ENCODE measurements at regions not wholly inside any gene's neighbourhood (a gene's known extent, or its start where the extent isn't known, plus 50 kb on each side); places are given as distances from the start of the nearest gene placed in this dataset.

- no peak for DNase-seq
These were observed 419.1 kb downstream of the NR2F1-AS1 start for GRCh38 chr5:93161661-93162654.

- no peak for DNase-seq
These were observed 422.2 kb downstream of the NR2F1-AS1 start for GRCh38 chr5:93158841-93159240.

GRCh38 chr5:93156566-93156965, 424.5 kb downstream of the NR2F1-AS1 start:
- DNase-seq: no peak

GRCh38 chr5:93154535-93154934, 426.5 kb downstream of the NR2F1-AS1 start:
- no peak for DNase-seq

GRCh38 chr5:93153461-93153860, 427.6 kb downstream of the NR2F1-AS1 start:
- DNase-seq: no peak

- DNase-seq: no peak
These were observed 429.1 kb downstream of the NR2F1-AS1 start for GRCh38 chr5:93151896-93152295.

GRCh38 chr5:93151121-93151520, 429.9 kb downstream of the NR2F1-AS1 start:
- no peak for DNase-seq

GRCh38 chr5:93150311-93151012, 430.6 kb downstream of the NR2F1-AS1 start:
- no peak for DNase-seq

- no peak for DNase-seq
These were observed 435.3 kb downstream of the NR2F1-AS1 start for GRCh38 chr5:93145767-93146166.

GRCh38 chr5:93145019-93145418, 436.0 kb downstream of the NR2F1-AS1 start:
- no peak for DNase-seq

- no peak for DNase-seq
These were observed 439.1 kb downstream of the NR2F1-AS1 start for GRCh38 chr5:93141969-93142368.

- DNase-seq: no peak
These were observed 450.2 kb downstream of the NR2F1-AS1 start for GRCh38 chr5:93130624-93131490.

- no peak for DNase-seq
These were observed 454.4 kb downstream of the NR2F1-AS1 start for GRCh38 chr5:93126634-93127033.

- DNase-seq: no peak
These were observed 457.9 kb downstream of the NR2F1-AS1 start for GRCh38 chr5:93123127-93123526.

GRCh38 chr5:93122446-93122845, 458.6 kb downstream of the NR2F1-AS1 start:
- DNase-seq: no peak

GRCh38 chr5:93120771-93121170, 460.2 kb downstream of the NR2F1-AS1 start:
- no peak for DNase-seq

GRCh38 chr5:93120051-93120450, 461.0 kb downstream of the NR2F1-AS1 start:
- no peak for DNase-seq

GRCh38 chr5:93117751-93118531, 463.1 kb downstream of the NR2F1-AS1 start:
- no peak for DNase-seq

GRCh38 chr5:93107805-93108520, 473.1 kb downstream of the NR2F1-AS1 start:
- DNase-seq: no peak

- no peak for DNase-seq
These were observed 473.9 kb downstream of the NR2F1-AS1 start for GRCh38 chr5:93107141-93107540.

- DNase-seq: no peak
These were observed 479.4 kb downstream of the NR2F1-AS1 start for GRCh38 chr5:93101661-93102060.
